ENCODE measurements at regions not wholly inside any gene's neighbourhood (a gene's known extent, or its start where the extent isn't known, plus 50 kb on each side); places are given as distances from the start of the nearest gene placed in this dataset.

DNA sequence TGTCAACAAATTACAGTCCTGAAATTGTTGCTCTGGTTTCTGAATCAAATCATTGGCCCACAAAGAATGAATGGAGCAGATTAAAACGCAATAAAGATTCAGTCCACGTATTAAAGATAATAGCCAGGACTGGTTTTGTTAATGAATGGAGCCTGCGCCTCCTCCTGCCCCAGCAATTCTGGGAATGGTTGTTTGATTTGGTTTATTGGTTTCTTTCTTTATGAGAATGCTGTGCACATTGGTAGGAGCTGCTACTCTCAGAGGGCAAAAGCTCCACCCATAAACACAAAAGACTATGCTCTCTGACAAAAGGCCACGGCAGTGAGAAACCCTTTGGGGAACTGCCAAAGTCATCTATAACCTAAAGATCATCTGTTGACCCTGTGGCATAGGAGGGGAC is 261.1 kb downstream of the ABHD5 start:
- TF ChIP-seq POLR2A (IDR thresholded peaks at IDR 0.05; ENCODE audit: low read length) (no peak), GATA1 (IDR thresholded peaks at IDR 0.05; ENCODE audit: low read depth, low read length) (no peak)
